ENCODE measurements at regions not wholly inside any gene's neighbourhood (a gene's known extent, or its start where the extent isn't known, plus 50 kb on each side); places are given as distances from the start of the nearest gene placed in this dataset.

GRCh38 chr6:84872996-84873723 lies 108.8 kb upstream of the TBX18 start:
- Mint-ChIP-seq H3K27ac (ENCODE audit: unreplicated experiment) (no peak overlapping the region), H3K36me3 (ENCODE audit: low read depth, unreplicated experiment) (no peaks in the 10 kb centered on the region), H3K9me3 (ENCODE audit: unreplicated experiment) (no peaks in the 10 kb centered on the region), H3K27me3 (ENCODE audit: low read depth, unreplicated experiment) (peaks cover 2% of the 10 kb centered on the region), H3K4me1 (ENCODE audit: low read depth, unreplicated experiment) (peaks cover 10% of the 10 kb centered on the region), H3K4me3 (ENCODE audit: unreplicated experiment) (no peak overlapping the region)
- no peaks in the 10 kb centered on the region for H4K20me1 ChIP-seq (ENCODE audit: insufficient read depth, low read length)
- no peaks in the 10 kb centered on the region for H3K36me3 ChIP-seq (ENCODE audit: insufficient read depth, low read length)
- no peaks in the 10 kb centered on the region for H3K4me1 ChIP-seq (ENCODE audit: insufficient read depth, low read length)
- H2AFZ ChIP-seq (ENCODE audit: low read depth, low read length): no peak overlapping the region
- no peak overlapping the region for H3K9ac ChIP-seq (ENCODE audit: low read length)
- H3K79me2 ChIP-seq (ENCODE audit: insufficient read depth, low read length): no peaks in the 10 kb centered on the region
- no peak overlapping the region for H3K4me2 ChIP-seq (ENCODE audit: low read length)
- FAIRE-seq: peak; percentile 17
- no peaks in the 10 kb centered on the region for H3K9me3 ChIP-seq (ENCODE audit: insufficient read depth, low read depth, low read length)
- no peak for DNase-seq (ENCODE audit: low read depth)
- H3K27me3 ChIP-seq (ENCODE audit: insufficient read depth, low read length): no peaks in the 10 kb centered on the region
- H3K4me3 ChIP-seq (ENCODE audit: insufficient read depth, low read depth, low read length): no peak overlapping the region
- no peak overlapping the region for H3K27ac ChIP-seq (ENCODE audit: low read depth, low read length)
- no peak for TF ChIP-seq EZH2 (IDR thresholded peaks at IDR 0.05; ENCODE audit: insufficient read depth, low read length)
- no peak for TF ChIP-seq CTCF (IDR thresholded peaks at IDR 0.05; ENCODE audit: insufficient read depth, low read depth, low read length)

- H3K9ac ChIP-seq (ENCODE audit: low read length): no peak overlapping the region
Measured at GRCh38 chr6:84871925-84872324, 107.5 kb upstream of the TBX18 start.

More at GRCh38 chr6:84871925-84872324, 107.5 kb upstream of the TBX18 start:
- Histone ChIP-seq H3K79me2 (ENCODE audit: insufficient read depth, low read length) (no peaks in the 10 kb centered on the region), H4K20me1 (ENCODE audit: insufficient read depth, low read length) (no peaks in the 10 kb centered on the region), H3K4me2 (ENCODE audit: low read length) (no peak overlapping the region), H3K27ac (ENCODE audit: low read depth, low read length) (no peak overlapping the region), H3K36me3 (ENCODE audit: insufficient read depth, low read length) (no peaks in the 10 kb centered on the region), H3K4me3 (ENCODE audit: insufficient read depth, low read depth, low read length) (no peak overlapping the region), H2AFZ (ENCODE audit: low read depth, low read length) (no peak overlapping the region), H3K4me1 (ENCODE audit: insufficient read depth, low read length) (no peaks in the 10 kb centered on the region), H3K27me3 (ENCODE audit: insufficient read depth, low read length) (no peaks in the 10 kb centered on the region), H3K9me3 (ENCODE audit: insufficient read depth, low read depth, low read length) (no peaks in the 10 kb centered on the region)
- DNase-seq (ENCODE audit: low read depth) (no peak), FAIRE-seq (no peak)
- no peak for TF ChIP-seq EZH2 (IDR thresholded peaks at IDR 0.05; ENCODE audit: insufficient read depth, low read length)
- no peak for TF ChIP-seq CTCF (IDR thresholded peaks at IDR 0.05; ENCODE audit: insufficient read depth, low read depth, low read length)
- H3K4me3 Mint-ChIP-seq (ENCODE audit: unreplicated experiment): no peak overlapping the region
- peaks cover 16% of the 10 kb centered on the region for H3K4me1 Mint-ChIP-seq (ENCODE audit: low read depth, unreplicated experiment)
- no peak overlapping the region for H3K27ac Mint-ChIP-seq (ENCODE audit: unreplicated experiment)
- peaks cover 2% of the 10 kb centered on the region for H3K27me3 Mint-ChIP-seq (ENCODE audit: low read depth, unreplicated experiment)
- no peaks in the 10 kb centered on the region for H3K36me3 Mint-ChIP-seq (ENCODE audit: low read depth, unreplicated experiment)
- no peaks in the 10 kb centered on the region for H3K9me3 Mint-ChIP-seq (ENCODE audit: unreplicated experiment)
